AG09319 (cell line): ENCODE measurements at regions not wholly inside any gene's neighbourhood (a gene's known extent, or its start where the extent isn't known, plus 50 kb on each side); places are given as distances from the start of the nearest gene placed in this dataset.

Source experiments
- DNase-seq: peaks from one replicate; pipeline ENCODE4 v3.0.0-alpha.2; 2010; ENCODE audit warnings: low read depth; ENCODE audit errors: extremely low read depth
- TF ChIP-seq, protein P1 (sequence below): IDR thresholded peaks from 2 replicates; pipeline ENCODE4 v1.5.1; 2011; ENCODE audit warnings: low read depth, mild to moderate bottlenecking, inconsistent platforms, low read length, moderate library complexity

DNA sequence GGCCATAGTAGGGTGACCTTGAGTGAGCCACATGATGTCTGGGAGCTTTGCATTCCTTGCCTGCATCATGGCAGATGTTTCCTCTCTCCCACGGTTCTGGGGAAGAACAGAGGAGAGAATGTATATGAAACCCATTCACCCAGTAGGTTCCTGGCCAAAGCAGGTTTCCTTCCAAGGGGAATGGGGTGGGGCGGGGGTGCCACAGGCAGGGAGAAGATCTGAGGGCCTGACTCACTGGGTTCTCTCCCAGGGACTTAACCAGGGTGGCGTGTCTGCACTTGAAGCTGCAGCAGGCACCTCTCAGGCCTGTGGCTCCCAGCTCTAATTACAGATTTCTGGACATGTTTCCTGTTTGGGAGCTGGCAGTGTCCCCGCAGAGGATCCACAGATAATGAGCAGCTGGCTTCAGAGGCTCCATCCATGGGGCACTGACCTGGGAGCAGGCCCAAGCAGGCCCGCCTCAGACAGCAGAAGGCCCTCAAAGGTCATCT is 50.2 kb upstream of the ZMIZ1 start:
- DNase-seq: no peak
- TF ChIP-seq, protein P1, sequence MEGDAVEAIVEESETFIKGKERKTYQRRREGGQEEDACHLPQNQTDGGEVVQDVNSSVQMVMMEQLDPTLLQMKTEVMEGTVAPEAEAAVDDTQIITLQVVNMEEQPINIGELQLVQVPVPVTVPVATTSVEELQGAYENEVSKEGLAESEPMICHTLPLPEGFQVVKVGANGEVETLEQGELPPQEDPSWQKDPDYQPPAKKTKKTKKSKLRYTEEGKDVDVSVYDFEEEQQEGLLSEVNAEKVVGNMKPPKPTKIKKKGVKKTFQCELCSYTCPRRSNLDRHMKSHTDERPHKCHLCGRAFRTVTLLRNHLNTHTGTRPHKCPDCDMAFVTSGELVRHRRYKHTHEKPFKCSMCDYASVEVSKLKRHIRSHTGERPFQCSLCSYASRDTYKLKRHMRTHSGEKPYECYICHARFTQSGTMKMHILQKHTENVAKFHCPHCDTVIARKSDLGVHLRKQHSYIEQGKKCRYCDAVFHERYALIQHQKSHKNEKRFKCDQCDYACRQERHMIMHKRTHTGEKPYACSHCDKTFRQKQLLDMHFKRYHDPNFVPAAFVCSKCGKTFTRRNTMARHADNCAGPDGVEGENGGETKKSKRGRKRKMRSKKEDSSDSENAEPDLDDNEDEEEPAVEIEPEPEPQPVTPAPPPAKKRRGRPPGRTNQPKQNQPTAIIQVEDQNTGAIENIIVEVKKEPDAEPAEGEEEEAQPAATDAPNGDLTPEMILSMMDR: no peak
